ENCODE measurements at regions not wholly inside any gene's neighbourhood (a gene's known extent, or its start where the extent isn't known, plus 50 kb on each side); places are given as distances from the start of the nearest gene placed in this dataset.
"Not testable (repeated sequence)": the region's sequence is repeated elsewhere in the genome, so short reads cannot be mapped to it uniquely, and the experiment has no call there.

- not testable (repeated sequence) for TF ChIP-seq POLR2A, CTCF (IDR thresholded peaks at IDR 0.05)
Measured at GRCh38 chr6:85908120-85908519, 265.4 kb upstream of the SYNCRIP start.
